ENCODE measurements at regions not wholly inside any gene's neighbourhood (a gene's known extent, or its start where the extent isn't known, plus 50 kb on each side); places are given as distances from the start of the nearest gene placed in this dataset.

DNA sequence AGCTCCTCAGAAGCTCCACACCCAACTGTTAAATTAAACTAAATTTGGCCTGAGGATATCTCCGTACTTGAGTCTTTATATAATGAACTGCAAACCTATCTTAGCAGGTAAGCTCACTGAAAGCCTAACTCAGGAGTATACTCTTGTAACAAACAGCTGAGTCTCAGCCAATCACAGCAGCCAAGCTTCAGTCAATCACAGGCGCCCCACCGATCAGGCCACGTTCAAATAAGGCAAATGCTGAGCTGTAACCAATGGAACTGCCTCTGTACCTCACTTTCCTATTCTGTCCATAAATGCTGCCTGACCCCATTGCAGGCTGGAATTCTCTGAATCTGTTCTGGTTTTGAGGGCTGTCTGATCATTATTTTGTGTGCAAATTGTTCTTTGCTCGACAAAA lies 93.0 kb upstream of the CES5A start:
- no peak for DNase-seq
- Mint-ChIP-seq H3K36me3 (ENCODE audit: low read depth) (no peaks in the 10 kb centered on the region), H3K27ac (no peak overlapping the region), H3K4me3 (no peak overlapping the region), H3K27me3 (peaks cover 6% of the 10 kb centered on the region), H3K4me1 (no peaks in the 10 kb centered on the region), H3K9me3 (no peaks in the 10 kb centered on the region)
- ATAC-seq = no peak

DNA sequence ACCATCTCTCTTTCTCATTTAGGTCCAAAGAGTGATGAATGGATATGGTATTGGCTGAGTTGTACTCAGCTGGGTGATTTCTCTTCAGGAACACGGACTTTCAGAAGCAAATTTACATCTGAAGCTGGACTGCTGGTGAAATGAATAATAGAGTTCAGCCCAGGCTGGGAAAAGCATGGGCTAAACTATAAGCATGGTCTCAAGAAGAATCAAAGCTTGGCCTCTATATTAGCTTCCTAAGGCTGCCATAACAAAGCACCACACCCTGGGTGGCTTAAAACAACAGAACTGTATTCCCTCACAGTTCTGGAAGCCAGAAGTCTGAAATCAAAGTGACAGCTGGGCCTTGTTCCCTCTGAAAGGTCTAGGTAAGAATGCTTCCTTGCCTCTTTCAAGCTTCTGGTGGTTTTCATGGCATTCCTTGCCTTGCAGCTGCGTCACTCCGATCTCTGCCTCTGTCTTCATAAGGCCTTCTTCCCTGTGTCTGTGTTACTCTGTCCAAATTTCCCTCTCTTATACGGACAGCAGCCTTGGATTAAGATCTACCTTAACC lies 89.8 kb upstream of the CES5A start:
- Mint-ChIP-seq H3K4me3 (no peak overlapping the region), H3K4me1 (no peaks in the 10 kb centered on the region), H3K36me3 (ENCODE audit: low read depth) (no peaks in the 10 kb centered on the region), H3K27me3 (peaks cover 3% of the 10 kb centered on the region), H3K9me3 (peaks cover 2% of the 10 kb centered on the region), H3K27ac (no peak overlapping the region)
- DNase-seq (no peak), ATAC-seq (no peak)

DNA sequence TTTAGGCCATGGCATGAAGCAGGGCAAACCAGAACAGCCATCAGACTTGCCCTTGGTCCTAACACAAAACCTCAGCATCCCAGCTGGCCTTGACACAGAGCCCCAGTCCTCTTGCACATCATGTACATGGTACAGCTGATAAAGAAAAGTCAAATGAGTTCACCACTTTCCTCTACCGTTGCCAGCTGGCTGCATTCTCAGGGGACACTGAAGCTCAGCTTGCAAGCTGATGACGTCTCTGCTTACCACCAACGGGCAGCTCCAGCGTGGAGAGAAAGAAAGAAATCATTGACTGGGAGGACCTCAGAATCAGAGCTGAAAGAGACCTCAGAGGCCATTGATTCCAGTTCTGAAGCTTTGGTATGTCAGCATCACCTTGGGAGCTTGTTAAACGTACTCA lies 80.7 kb upstream of the CES5A start:
- Mint-ChIP-seq H3K9me3 (peaks cover 14% of the 10 kb centered on the region), H3K36me3 (ENCODE audit: low read depth) (no peaks in the 10 kb centered on the region), H3K4me1 (no peaks in the 10 kb centered on the region), H3K27me3 (peaks cover 10% of the 10 kb centered on the region), H3K4me3 (no peak overlapping the region), H3K27ac (no peak overlapping the region)
- ATAC-seq (no peak), DNase-seq (no peak)

DNA sequence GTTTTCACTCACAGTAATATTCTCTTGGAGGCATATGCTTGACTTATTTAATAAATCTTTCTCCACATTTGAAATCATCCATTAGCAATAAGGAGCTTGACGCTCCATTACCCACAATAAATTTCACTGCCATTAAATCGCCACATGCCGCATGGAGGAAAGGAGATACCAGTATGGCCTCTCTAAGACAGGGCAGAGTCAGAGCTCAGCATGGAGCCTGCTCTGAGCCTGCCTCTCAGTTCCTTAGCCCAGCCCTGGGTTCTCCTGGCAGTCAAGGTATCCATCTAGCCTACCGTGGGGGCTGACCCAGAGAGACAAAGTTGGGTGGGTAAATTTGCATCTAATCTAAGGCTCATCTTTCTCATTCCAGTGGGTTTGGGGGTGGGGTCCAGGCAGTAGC lies 80.3 kb upstream of the CES5A start:
- no peak overlapping the region for H3K4me3 Mint-ChIP-seq
- no peak for DNase-seq
- peaks cover 13% of the 10 kb centered on the region for H3K27me3 Mint-ChIP-seq
- H3K36me3 Mint-ChIP-seq (ENCODE audit: low read depth) = peaks cover under 1% of the 10 kb centered on the region
- no peaks in the 10 kb centered on the region for H3K4me1 Mint-ChIP-seq
- peaks cover 15% of the 10 kb centered on the region for H3K9me3 Mint-ChIP-seq
- no peak overlapping the region for H3K27ac Mint-ChIP-seq
- no peak for ATAC-seq

DNA sequence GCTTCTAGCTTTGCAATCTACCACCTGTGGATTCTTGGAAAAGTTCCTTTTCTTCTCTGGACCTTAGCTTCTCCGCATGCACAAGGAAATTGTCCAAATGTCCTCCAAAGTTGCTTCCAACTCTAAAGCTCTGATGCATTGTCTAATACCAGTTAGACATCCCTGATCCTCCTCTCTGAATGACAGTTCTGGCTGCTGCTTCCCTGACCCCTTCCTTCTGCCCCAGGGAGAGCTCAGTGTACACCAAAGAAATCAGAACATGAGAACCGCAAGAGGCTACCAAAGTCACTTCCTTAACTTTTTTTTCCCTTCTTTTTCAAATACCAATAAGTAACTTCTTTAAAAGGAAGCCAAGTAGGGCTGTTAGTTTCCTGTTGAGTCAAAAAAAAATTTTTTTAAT lies 79.7 kb upstream of the CES5A start:
- Mint-ChIP-seq H3K4me1 (no peaks in the 10 kb centered on the region), H3K27me3 (peaks cover 15% of the 10 kb centered on the region), H3K4me3 (no peak overlapping the region), H3K9me3 (peaks cover 15% of the 10 kb centered on the region), H3K36me3 (ENCODE audit: low read depth) (peaks cover 2% of the 10 kb centered on the region), H3K27ac (no peak overlapping the region)
- DNase-seq (no peak), ATAC-seq (no peak)

DNA sequence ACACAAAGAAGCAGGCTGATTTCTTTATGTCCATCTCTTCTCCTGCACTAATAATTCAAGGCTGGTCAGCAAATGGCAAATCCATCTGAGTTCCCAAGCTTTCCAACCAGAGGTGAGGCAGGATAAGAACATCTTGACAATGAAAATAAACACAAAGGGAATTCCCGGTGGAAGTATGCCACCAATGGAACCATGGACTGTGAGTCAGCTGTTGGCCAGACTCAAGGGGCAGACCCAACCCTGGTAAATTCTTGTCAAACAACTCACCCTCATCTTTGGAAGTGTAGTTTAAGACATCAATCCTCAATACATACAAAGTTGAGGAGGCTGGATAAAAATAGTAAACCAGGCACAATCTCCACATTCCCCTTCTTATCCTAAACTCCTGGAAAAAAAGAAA lies 74.3 kb upstream of the CES5A start:
- Mint-ChIP-seq H3K4me3 (no peak overlapping the region), H3K9me3 (peaks cover 12% of the 10 kb centered on the region), H3K27me3 (peaks cover 40% of the 10 kb centered on the region), H3K36me3 (ENCODE audit: low read depth) (peaks cover 2% of the 10 kb centered on the region), H3K4me1 (peaks cover 2% of the 10 kb centered on the region), H3K27ac (no peak overlapping the region)
- ATAC-seq (no peak), DNase-seq (no peak)

DNA sequence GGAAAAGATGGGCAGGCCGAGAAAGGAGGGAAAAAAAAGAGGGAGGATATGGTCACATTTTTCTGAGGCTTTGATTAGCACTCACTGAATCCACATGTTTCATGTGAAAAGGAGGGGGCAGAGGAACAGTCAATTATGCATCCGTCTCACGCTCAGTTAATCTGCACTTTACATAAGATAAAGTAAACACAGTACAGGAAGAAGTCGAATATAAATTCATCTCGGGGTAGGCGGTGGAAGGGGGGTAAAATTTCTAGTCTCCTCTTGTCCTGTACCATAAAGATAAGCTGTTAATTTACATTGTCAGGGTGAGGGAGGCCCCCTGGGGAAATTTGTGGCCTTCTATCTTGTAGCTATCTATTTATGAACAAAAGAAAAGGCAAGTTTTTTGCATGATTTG lies 73.1 kb upstream of the CES5A start:
- no peak overlapping the region for H3K4me3 Mint-ChIP-seq
- H3K36me3 Mint-ChIP-seq (ENCODE audit: low read depth) = peaks cover 2% of the 10 kb centered on the region
- no peak for ATAC-seq
- peaks cover 12% of the 10 kb centered on the region for H3K9me3 Mint-ChIP-seq
- DNase-seq = no peak
- H3K4me1 Mint-ChIP-seq = peaks cover 2% of the 10 kb centered on the region
- peaks cover 40% of the 10 kb centered on the region for H3K27me3 Mint-ChIP-seq
- H3K27ac Mint-ChIP-seq = no peak overlapping the region

DNA sequence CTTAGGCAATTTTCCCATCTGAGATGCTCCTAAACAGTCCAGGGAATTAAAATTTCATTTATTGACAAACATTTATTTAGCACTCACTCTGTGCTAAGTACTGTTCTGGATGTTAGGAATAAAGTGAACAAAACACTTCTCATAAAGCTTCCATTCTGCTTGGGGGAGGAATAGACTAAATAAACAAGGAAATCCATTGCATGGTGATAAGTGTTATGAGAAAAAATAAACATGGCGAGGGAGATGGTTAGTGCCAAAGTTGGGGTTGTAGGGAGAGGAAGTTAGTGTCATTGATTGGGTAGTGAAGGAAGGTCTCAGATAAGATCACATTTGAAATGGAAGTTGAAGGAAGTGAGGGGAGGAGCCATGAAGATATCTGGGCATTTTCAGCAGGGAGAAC lies 72.2 kb upstream of the CES5A start:
- H3K27ac Mint-ChIP-seq = no peak overlapping the region
- H3K4me3 Mint-ChIP-seq = no peak overlapping the region
- no peak for DNase-seq
- H3K27me3 Mint-ChIP-seq = peaks cover 42% of the 10 kb centered on the region
- peaks cover 12% of the 10 kb centered on the region for H3K9me3 Mint-ChIP-seq
- H3K4me1 Mint-ChIP-seq = peaks cover 2% of the 10 kb centered on the region
- peaks cover 2% of the 10 kb centered on the region for H3K36me3 Mint-ChIP-seq (ENCODE audit: low read depth)
- no peak for ATAC-seq

DNA sequence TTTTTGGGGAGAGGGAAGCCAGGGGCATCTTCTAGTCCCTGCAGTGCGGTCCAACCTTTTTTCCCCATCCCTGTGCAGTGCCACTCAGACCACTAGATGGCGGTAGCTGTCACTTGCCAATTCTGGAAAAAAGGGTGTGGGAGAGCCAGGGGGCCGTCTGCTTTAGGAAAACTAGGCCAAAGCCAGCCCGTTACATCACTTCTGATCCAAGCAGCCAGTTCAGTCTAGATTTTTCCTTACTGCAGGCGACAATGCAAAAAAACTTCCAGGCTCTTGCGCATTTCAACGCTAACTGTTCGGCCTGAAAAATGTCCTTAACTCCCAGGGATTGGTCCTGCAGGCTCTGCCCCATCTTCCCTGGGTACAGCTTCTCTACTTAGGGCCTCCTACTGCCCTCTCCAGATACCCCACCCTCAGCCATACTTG lies 69.2 kb upstream of the CES5A start:
- ATAC-seq (peak; percentile 43), DNase-seq (peak; percentile 58)
- Mint-ChIP-seq H3K27me3 (peaks cover 39% of the 10 kb centered on the region), H3K9me3 (no peaks in the 10 kb centered on the region), H3K4me1 (peaks cover 2% of the 10 kb centered on the region), H3K27ac (no peak overlapping the region), H3K36me3 (ENCODE audit: low read depth) (no peaks in the 10 kb centered on the region), H3K4me3 (no peak overlapping the region)

DNA sequence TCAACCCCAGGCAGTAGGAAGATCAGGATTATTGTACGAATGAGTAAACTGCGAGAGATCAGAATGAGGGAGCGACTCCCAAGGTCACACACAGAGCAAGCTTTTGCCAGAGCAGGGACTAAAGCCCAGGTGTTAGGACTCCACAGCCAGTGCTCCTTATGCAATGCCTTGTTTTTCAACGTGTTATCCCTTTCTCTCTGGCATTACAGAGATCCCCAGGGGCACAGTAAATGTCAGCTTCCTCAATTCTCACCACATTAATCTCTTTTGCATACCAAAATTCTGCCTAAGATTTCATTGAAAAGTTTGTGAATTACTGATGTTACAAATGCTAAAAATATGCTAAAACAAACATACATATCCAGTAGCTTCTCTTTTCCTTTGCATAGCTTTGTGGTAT lies 68.1 kb upstream of the CES5A start:
- H3K4me1 Mint-ChIP-seq = peaks cover 2% of the 10 kb centered on the region
- H3K27me3 Mint-ChIP-seq = peaks cover 39% of the 10 kb centered on the region
- no peaks in the 10 kb centered on the region for H3K36me3 Mint-ChIP-seq (ENCODE audit: low read depth)
- no peak for ATAC-seq
- no peak for DNase-seq
- no peak overlapping the region for H3K4me3 Mint-ChIP-seq
- no peak overlapping the region for H3K27ac Mint-ChIP-seq
- no peaks in the 10 kb centered on the region for H3K9me3 Mint-ChIP-seq

DNA sequence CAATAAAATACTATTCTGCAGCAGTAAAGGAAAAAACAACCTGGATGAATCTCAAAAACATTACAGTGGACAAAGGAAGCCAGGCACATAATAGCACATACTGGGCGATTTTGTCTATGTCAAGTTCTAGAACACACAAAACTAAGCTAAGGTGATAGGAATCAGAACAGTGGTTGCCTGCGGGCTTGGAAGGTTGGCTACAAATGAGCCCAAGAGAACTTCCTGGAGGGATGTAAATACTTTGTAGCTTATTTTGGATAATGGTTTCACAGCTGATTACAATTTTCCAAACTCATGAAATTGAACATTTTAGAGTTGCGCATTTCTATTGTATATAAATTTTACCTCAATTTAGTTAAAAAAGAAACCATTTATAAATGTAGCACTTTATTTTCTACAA lies 67.6 kb upstream of the CES5A start:
- Mint-ChIP-seq H3K27me3 (peaks cover 37% of the 10 kb centered on the region), H3K36me3 (ENCODE audit: low read depth) (no peaks in the 10 kb centered on the region), H3K27ac (no peak overlapping the region), H3K4me1 (no peaks in the 10 kb centered on the region), H3K4me3 (no peak overlapping the region), H3K9me3 (no peaks in the 10 kb centered on the region)
- DNase-seq (no peak), ATAC-seq (no peak)

DNA sequence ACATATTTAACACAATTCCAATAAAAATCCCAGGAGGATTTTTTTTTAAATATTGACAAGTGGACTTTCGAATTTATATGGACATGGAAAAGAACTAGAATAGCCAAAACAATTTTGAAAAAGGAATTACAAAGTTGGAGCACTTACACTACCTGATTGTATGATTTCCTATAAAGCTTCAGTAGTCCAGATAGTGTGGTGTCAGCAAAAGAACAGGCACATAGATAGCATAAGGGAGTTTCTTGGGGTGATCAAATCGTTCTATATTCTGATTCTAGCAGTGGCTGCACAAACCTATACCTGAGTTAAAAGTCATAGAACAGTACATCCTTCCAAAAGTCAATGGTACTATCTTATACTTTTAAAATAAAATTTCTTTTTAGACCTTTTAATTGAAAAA lies 66.4 kb upstream of the CES5A start:
- no peak for ATAC-seq
- H3K27me3 Mint-ChIP-seq = peaks cover 29% of the 10 kb centered on the region
- no peak overlapping the region for H3K27ac Mint-ChIP-seq
- H3K4me1 Mint-ChIP-seq = no peaks in the 10 kb centered on the region
- no peaks in the 10 kb centered on the region for H3K36me3 Mint-ChIP-seq (ENCODE audit: low read depth)
- H3K9me3 Mint-ChIP-seq = no peaks in the 10 kb centered on the region
- H3K4me3 Mint-ChIP-seq = no peak overlapping the region
- no peak for DNase-seq

DNA sequence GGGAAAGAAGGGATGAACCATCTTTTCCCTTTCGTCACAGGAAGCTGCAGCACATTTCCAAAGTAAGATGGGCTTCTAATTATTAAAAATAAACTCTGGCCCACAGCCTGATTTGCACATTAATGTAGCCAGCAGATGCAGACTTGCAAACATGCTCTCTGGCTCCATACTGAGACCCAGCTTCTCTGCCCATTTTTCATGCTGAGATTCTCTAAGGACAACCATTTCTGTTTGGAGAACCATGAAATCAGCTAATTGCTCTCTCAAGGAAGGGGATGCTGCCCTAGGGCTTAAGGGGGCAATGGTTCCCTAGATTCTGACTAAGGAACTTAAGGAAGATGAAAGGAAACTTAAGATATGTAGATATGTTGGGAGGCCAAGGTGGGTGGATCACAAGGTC lies 63.0 kb upstream of the CES5A start:
- Mint-ChIP-seq H3K36me3 (ENCODE audit: low read depth) (no peaks in the 10 kb centered on the region), H3K9me3 (no peaks in the 10 kb centered on the region), H3K4me3 (no peak overlapping the region), H3K27me3 (peaks cover 30% of the 10 kb centered on the region), H3K27ac (no peak overlapping the region), H3K4me1 (no peaks in the 10 kb centered on the region)
- DNase-seq (no peak), ATAC-seq (no peak)

DNA sequence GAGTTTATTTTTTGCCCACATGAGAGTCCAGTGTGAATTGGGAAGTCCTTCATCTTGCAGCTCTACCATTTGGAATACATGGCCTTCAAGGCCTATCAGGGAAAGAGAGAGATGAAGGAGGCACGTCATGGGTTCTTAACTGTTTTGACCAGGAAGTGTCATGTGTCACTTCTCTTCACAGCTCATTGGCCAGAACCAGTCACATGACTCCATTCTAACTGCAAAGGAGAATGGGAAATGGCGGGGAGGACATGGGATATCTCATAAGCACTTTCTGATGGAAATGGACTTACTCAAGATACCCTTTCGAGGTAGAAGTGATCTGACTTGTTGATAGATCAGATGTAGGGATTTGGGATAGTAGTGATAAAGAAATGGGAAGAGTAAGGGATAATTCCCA lies 57.9 kb upstream of the CES5A start:
- no peaks in the 10 kb centered on the region for H3K9me3 Mint-ChIP-seq
- H3K27me3 Mint-ChIP-seq = peaks cover 12% of the 10 kb centered on the region
- no peaks in the 10 kb centered on the region for H3K36me3 Mint-ChIP-seq (ENCODE audit: low read depth)
- no peak for DNase-seq
- no peaks in the 10 kb centered on the region for H3K4me1 Mint-ChIP-seq
- no peak overlapping the region for H3K4me3 Mint-ChIP-seq
- no peak for ATAC-seq
- H3K27ac Mint-ChIP-seq = no peak overlapping the region

DNA sequence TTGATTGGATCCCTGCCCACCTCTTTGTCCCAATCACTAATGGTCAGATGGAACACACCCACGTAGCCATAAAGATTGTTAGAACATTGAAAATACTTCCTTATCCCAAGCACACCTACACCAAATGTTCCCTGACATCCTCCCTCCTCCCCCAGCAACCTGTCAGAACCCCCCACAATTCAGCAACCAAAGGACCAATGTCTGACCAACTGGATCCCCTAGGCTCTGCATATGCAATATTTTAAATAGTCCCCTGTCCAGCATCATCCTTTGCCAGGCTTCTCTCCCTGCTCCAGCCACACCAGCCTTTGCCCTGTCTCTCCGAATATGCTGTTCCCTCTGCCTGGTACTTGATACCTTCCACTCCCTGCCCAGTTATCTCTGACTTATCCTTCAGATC lies 54.9 kb upstream of the CES5A start:
- no peak for ATAC-seq
- Mint-ChIP-seq H3K27ac (no peak overlapping the region), H3K4me1 (no peaks in the 10 kb centered on the region), H3K9me3 (no peaks in the 10 kb centered on the region), H3K36me3 (ENCODE audit: low read depth) (no peaks in the 10 kb centered on the region), H3K27me3 (peaks cover under 1% of the 10 kb centered on the region), H3K4me3 (no peak overlapping the region)
- no peak for DNase-seq

DNA sequence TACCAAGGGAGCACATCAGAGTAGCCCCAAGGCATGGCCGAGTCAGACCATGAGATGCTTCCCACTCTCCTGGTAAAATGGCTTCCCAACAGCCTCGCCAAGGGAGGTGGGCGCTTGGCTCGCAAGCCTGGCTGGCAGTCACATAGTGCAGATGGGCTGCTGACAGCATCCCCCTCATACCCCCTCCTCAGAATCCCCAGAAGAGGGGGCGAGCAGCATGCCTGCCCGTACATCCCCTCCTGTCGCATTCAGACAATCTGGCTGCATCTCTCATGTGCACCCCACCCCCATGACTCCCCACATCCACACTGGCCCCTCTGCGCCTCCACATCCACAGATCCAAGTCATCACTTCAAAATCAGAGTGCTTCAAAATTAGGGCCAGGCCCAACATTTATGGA lies 54.0 kb upstream of the CES5A start:
- Mint-ChIP-seq H3K36me3 (ENCODE audit: low read depth) (no peaks in the 10 kb centered on the region), H3K4me1 (no peaks in the 10 kb centered on the region), H3K27me3 (peaks cover 6% of the 10 kb centered on the region), H3K27ac (no peak overlapping the region), H3K4me3 (no peak overlapping the region), H3K9me3 (no peaks in the 10 kb centered on the region)
- ATAC-seq (no peak), DNase-seq (no peak)
